SU-DHL-6 (cell line): ENCODE measurements at regions not wholly inside any gene's neighbourhood (a gene's known extent, or its start where the extent isn't known, plus 50 kb on each side); places are given as distances from the start of the nearest gene placed in this dataset.

ENCODE experiments used
- H2AFZ ChIP-seq: fragments of 200-600 bp; sonication (generic); 2 replicates; pipeline ENCODE4 v1.6.1; 2014; ENCODE audit warnings: low read depth, mild to moderate bottlenecking, moderate library complexity, mixed read lengths, antibody characterized with exemption, low read length; ENCODE audit not compliant: severe bottlenecking
- H3F3A ChIP-seq: fragments of 200-600 bp; shearing (Covaris generic); 2 replicates; pipeline ENCODE4 v1.6.0; 2016; ENCODE audit warnings: antibody characterized with exemption, mild to moderate bottlenecking; ENCODE audit not compliant: insufficient read depth
- H3K27ac ChIP-seq: fragments of 200-600 bp; sonication (generic); 2 replicates; pipeline ENCODE4 v1.5.1; 2016; ENCODE audit warnings: low read depth, mild to moderate bottlenecking, low read length, moderate library complexity, mixed read lengths
- H3K27me3 ChIP-seq: fragments of 200-600 bp; sonication (generic), shearing (Covaris generic); 2 replicates; pipeline ENCODE4 v1.6.0; 2014; ENCODE audit warnings: mild to moderate bottlenecking, low read length
- H3K36me3 ChIP-seq: fragments of 200-600 bp; sonication (generic); 2 replicates; pipeline ENCODE4 v1.6.1; 2014; ENCODE audit warnings: mild to moderate bottlenecking, low read length, mixed read lengths
- H3K4me2 ChIP-seq: fragments of 300-600, 200-600 bp; shearing (Covaris generic), sonication (generic); 2 replicates; pipeline ENCODE4 v1.6.0; 2014; ENCODE audit warnings: low read length, low read depth, mild to moderate bottlenecking; ENCODE audit not compliant: poor library complexity, severe bottlenecking
- H3K4me3 ChIP-seq: fragments of 200-600 bp; sonication (generic); 2 replicates; pipeline ENCODE4 v1.5.1; 2014; ENCODE audit warnings: antibody characterized with exemption, low read length, mild to moderate bottlenecking, mixed read lengths; ENCODE audit not compliant: insufficient read depth, poor library complexity, severe bottlenecking
- H3K79me2 ChIP-seq: fragments of 200-600 bp; sonication (generic); 2 replicates; pipeline ENCODE4 v1.6.1; 2014; ENCODE audit warnings: mild to moderate bottlenecking, low read length, moderate library complexity; ENCODE audit not compliant: insufficient read depth
- H3K9ac ChIP-seq: fragments of 200-600 bp; sonication (generic); 2 replicates; pipeline ENCODE4 v1.7.0; 2014; ENCODE audit warnings: mild to moderate bottlenecking, low read length
- H3K9me2 ChIP-seq: fragments of 200-600 bp; sonication (generic); replicated peaks from 2 replicates; pipeline ENCODE4 v1.6.1; 2014; ENCODE audit warnings: low read length; ENCODE audit not compliant: insufficient read depth
- H3K9me3 ChIP-seq: fragments of 200-600 bp; sonication (generic); 2 replicates; pipeline ENCODE4 v1.6.1; 2014; ENCODE audit warnings: low read length, mixed read lengths; ENCODE audit not compliant: insufficient read depth
- H4K20me1 ChIP-seq: fragments of 200-600 bp; sonication (generic); 2 replicates; pipeline ENCODE4 v1.6.1; 2014; ENCODE audit warnings: low read depth, mild to moderate bottlenecking, antibody characterized with exemption, low read length, moderate library complexity, mixed read lengths
- CTCF ChIP-seq: fragments of 200-600 bp; sonication (generic); IDR thresholded peaks from one replicate; pipeline ENCODE4 v1.5.1; 2017; ENCODE audit warnings: antibody characterized with exemption, mild to moderate bottlenecking, low read length, moderate library complexity; ENCODE audit not compliant: insufficient read depth, poor library complexity, severe bottlenecking
- EZH2phosphoT487 ChIP-seq: fragments of 200-600 bp; sonication (generic), shearing (Covaris generic); conservative IDR thresholded peaks from 2 replicates; pipeline ENCODE4 v1.6.1; 2018; ENCODE audit warnings: mild to moderate bottlenecking, antibody characterized with exemption, low read length, moderate library complexity, mixed read lengths

GRCh38 chr3:25266677-25267076, 161.4 kb upstream of the RARB start:
- H3F3A ChIP-seq, result no peaks in the 10 kb centered on the region
- no peak overlapping the region for H3K4me2 ChIP-seq
- no peak overlapping the region for H3K9ac ChIP-seq
- TF ChIP-seq CTCF (no peak), EZH2phosphoT487 (no peak)
- no peak overlapping the region for H3K27ac ChIP-seq
- no peaks in the 10 kb centered on the region for H4K20me1 ChIP-seq
- no peaks in the 10 kb centered on the region for H3K27me3 ChIP-seq
- H3K36me3 ChIP-seq, result no peaks in the 10 kb centered on the region
- no peaks in the 10 kb centered on the region for H3K79me2 ChIP-seq
- H3K9me2 ChIP-seq, result no peaks in the 10 kb centered on the region
- H3K9me3 ChIP-seq, result no peaks in the 10 kb centered on the region
- H2AFZ ChIP-seq, result no peak overlapping the region
- no peak overlapping the region for H3K4me3 ChIP-seq

- no peaks in the 10 kb centered on the region for H3K79me2 ChIP-seq
- TF ChIP-seq CTCF, result no peak
- no peaks in the 10 kb centered on the region for H4K20me1 ChIP-seq
- H3F3A ChIP-seq, result no peaks in the 10 kb centered on the region
- H3K36me3 ChIP-seq, result no peaks in the 10 kb centered on the region
- no peak overlapping the region for H3K4me3 ChIP-seq
- no peak overlapping the region for H3K27ac ChIP-seq
- H3K27me3 ChIP-seq, result no peaks in the 10 kb centered on the region
- H3K9me3 ChIP-seq, result no peaks in the 10 kb centered on the region
- no peak overlapping the region for H3K4me2 ChIP-seq
- no peaks in the 10 kb centered on the region for H3K9me2 ChIP-seq
- H3K9ac ChIP-seq, result no peak overlapping the region
- no peak overlapping the region for H2AFZ ChIP-seq
Observed at GRCh38 chr3:25272090-25272489, 156.0 kb upstream of the RARB start.

- no peaks in the 10 kb centered on the region for H3K9me2 ChIP-seq
- no peaks in the 10 kb centered on the region for H4K20me1 ChIP-seq
- no peak overlapping the region for H3K27ac ChIP-seq
- no peak overlapping the region for H3K4me3 ChIP-seq
- no peak overlapping the region for H3K9ac ChIP-seq
- no peaks in the 10 kb centered on the region for H3K79me2 ChIP-seq
- no peaks in the 10 kb centered on the region for H3K27me3 ChIP-seq
- no peak overlapping the region for H2AFZ ChIP-seq
- H3K36me3 ChIP-seq, result no peaks in the 10 kb centered on the region
- H3F3A ChIP-seq, result no peaks in the 10 kb centered on the region
- TF ChIP-seq CTCF (no peak), EZH2phosphoT487 (no peak)
- no peak overlapping the region for H3K4me2 ChIP-seq
- H3K9me3 ChIP-seq, result no peaks in the 10 kb centered on the region
Observed at GRCh38 chr3:25273582-25274171, 154.4 kb upstream of the RARB start.
